H7 (cell line): ENCODE measurements at regions not wholly inside any gene's neighbourhood (a gene's known extent, or its start where the extent isn't known, plus 50 kb on each side); places are given as distances from the start of the nearest gene placed in this dataset.

Experiments used
- DNase-seq: peaks from one replicate; pipeline ENCODE4 v3.0.0; 2012
- H3K27me3 ChIP-seq: 2 replicates; pipeline ENCODE4 v1.6.0; 2011; ENCODE audit warnings: mild to moderate bottlenecking, low read length; ENCODE audit not compliant: control insufficient read depth, insufficient read depth
- H3K36me3 ChIP-seq: replicated peaks from 2 replicates; pipeline ENCODE4 v1.5.1; 2011; ENCODE audit warnings: low read length; ENCODE audit not compliant: control insufficient read depth, insufficient read depth
- H3K4me3 ChIP-seq: 2 replicates; pipeline ENCODE4 v1.5.1; 2011; ENCODE audit warnings: low read depth, mild to moderate bottlenecking, control low read depth, low read length, moderate library complexity; ENCODE audit not compliant: insufficient read depth

- no peaks in the 10 kb centered on the region for H3K36me3 ChIP-seq
- no peak for DNase-seq
- no peaks in the 10 kb centered on the region for H3K27me3 ChIP-seq
- no peak overlapping the region for H3K4me3 ChIP-seq
Measured at GRCh38 chr2:133936096-133936495, 317.8 kb upstream of the MGAT5 start.

DNA sequence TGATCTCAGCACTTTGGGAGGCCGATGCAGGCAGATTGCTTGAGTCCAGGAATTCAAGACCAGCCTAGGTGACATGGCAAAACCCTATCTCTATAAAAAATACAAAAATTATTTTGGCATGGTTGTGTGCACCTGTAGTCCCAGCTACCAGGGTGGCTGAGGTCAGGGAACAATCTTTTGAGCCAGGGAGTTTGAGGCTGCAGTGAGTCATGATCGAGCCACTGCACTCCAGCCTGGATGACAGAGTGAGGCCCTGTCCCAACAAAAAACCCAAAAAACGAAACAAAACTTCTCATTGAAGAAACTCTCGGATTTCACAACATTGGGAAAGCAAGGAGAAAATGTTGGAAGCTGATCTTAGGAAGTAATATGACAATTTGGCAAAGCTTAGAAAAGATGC lies 317.3 kb upstream of the MGAT5 start:
- DNase-seq: no peak
- H3K4me3 ChIP-seq: no peak overlapping the region
- H3K36me3 ChIP-seq: no peaks in the 10 kb centered on the region
- no peaks in the 10 kb centered on the region for H3K27me3 ChIP-seq

- no peak for DNase-seq
- Histone ChIP-seq H3K27me3 (no peaks in the 10 kb centered on the region), H3K36me3 (no peaks in the 10 kb centered on the region), H3K4me3 (no peak overlapping the region)
Measured at GRCh38 chr2:133937669-133938068, 316.2 kb upstream of the MGAT5 start.

GRCh38 chr2:133940134-133940533 lies 313.7 kb upstream of the MGAT5 start:
- no peaks in the 10 kb centered on the region for H3K36me3 ChIP-seq
- no peak overlapping the region for H3K4me3 ChIP-seq
- H3K27me3 ChIP-seq: no peaks in the 10 kb centered on the region
- DNase-seq: peak; percentile 16

GRCh38 chr2:133941666-133942065 lies 312.2 kb upstream of the MGAT5 start:
- Histone ChIP-seq H3K36me3 (no peaks in the 10 kb centered on the region), H3K4me3 (no peak overlapping the region), H3K27me3 (no peaks in the 10 kb centered on the region)
- DNase-seq: no peak

GRCh38 chr2:133942398-133942797 lies 311.5 kb upstream of the MGAT5 start:
- no peak overlapping the region for H3K4me3 ChIP-seq
- H3K27me3 ChIP-seq: no peaks in the 10 kb centered on the region
- no peaks in the 10 kb centered on the region for H3K36me3 ChIP-seq
- no peak for DNase-seq

- no peaks in the 10 kb centered on the region for H3K27me3 ChIP-seq
- H3K4me3 ChIP-seq: no peak overlapping the region
- H3K36me3 ChIP-seq: no peaks in the 10 kb centered on the region
- DNase-seq: no peak
Measured at GRCh38 chr2:133943108-133943507, 310.8 kb upstream of the MGAT5 start.

DNA sequence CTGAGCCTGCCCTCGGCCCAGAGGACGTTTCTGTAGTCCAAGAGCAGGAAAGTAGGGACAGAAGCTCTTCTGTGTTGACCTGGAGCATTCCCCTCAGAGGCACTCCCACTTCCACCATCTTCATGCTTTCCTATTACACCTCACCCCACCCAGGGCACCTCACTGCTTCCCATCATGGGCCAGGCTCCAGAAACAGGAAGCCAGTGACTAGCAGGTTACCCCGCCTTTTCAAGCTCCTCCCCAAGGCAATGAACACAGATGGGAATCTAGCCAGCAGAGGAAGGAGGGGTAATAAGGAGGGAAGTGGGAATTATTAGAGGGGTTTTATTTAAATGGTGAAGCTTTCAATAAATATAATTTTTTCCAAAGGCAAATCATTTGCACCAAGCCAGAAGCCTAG lies 308.8 kb upstream of the MGAT5 start:
- no peak overlapping the region for H3K4me3 ChIP-seq
- DNase-seq: no peak

GRCh38 chr2:133947057-133947456 lies 306.8 kb upstream of the MGAT5 start:
- no peaks in the 10 kb centered on the region for H3K27me3 ChIP-seq
- no peak for DNase-seq
- no peak overlapping the region for H3K4me3 ChIP-seq
- H3K36me3 ChIP-seq: no peaks in the 10 kb centered on the region

More for the DNA sequence above, 308.8 kb upstream of the MGAT5 start:
- no peaks in the 10 kb centered on the region for H3K27me3 ChIP-seq
- H3K36me3 ChIP-seq: no peaks in the 10 kb centered on the region

GRCh38 chr2:133948610-133949290 lies 305.1 kb upstream of the MGAT5 start:
- Histone ChIP-seq H3K36me3 (no peaks in the 10 kb centered on the region), H3K4me3 (no peak overlapping the region), H3K27me3 (no peaks in the 10 kb centered on the region)
- DNase-seq: no peak

DNA sequence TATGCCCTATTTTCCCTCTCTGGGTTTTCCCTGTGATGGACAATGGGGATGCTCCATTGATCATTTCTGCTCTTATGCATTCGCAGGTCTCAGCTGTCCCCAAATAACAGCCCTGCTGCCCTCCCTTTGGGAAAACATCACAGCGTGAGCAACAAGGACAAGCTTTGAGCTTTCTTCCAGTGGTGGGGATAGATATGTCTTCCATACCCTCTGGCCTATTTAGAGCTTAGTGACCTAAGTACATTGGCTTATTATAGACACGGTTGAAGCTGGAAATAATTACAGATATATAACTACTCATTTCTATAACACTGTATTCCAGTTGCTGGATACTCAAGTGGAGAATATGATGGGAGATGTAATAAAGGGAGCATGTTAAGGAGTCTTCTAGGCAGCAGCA lies 304.3 kb upstream of the MGAT5 start:
- Histone ChIP-seq H3K4me3 (no peak overlapping the region), H3K36me3 (no peaks in the 10 kb centered on the region), H3K27me3 (no peaks in the 10 kb centered on the region)
- DNase-seq: no peak

DNA sequence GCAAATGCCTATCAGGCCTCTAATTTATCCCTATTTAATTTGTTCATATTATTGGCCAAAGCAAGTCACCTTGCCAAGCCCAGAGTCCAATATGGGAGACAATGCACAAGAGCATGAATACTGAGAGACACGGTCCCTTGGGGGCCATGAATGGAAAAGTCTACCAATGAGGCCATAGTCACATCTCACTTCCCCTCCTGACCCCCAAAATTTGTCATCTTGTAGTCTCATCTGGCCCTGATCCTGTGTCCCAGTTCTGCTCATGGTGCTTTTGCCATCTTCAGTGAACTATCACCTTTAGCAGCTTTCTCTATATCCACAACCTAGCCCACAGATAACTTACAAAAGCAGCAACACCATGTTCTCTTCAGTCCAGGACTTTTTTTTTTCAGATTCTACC lies 302.7 kb upstream of the MGAT5 start:
- H3K4me3 ChIP-seq: no peak overlapping the region
- no peak for DNase-seq
- no peaks in the 10 kb centered on the region for H3K36me3 ChIP-seq
- H3K27me3 ChIP-seq: no peaks in the 10 kb centered on the region

DNA sequence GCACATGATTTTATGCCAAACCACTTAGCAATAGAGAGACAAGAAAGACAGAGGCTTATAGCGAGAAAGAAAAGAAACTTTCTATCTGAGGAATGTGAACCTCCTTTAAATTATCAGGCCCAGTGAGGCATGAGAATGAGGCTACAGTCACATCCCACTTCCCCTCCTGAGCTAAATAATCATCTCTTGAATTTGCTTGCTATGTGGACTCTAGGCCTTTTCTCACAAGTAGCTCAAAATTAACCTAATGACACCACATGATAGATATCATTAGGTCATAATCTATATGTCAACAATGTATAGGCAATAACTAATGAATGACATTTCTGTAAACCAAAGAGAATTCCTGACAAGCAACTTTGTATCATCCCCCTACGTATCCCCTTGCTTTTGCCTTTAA lies 301.5 kb upstream of the MGAT5 start:
- no peak for DNase-seq
- Histone ChIP-seq H3K36me3 (no peaks in the 10 kb centered on the region), H3K27me3 (no peaks in the 10 kb centered on the region), H3K4me3 (no peak overlapping the region)

DNA sequence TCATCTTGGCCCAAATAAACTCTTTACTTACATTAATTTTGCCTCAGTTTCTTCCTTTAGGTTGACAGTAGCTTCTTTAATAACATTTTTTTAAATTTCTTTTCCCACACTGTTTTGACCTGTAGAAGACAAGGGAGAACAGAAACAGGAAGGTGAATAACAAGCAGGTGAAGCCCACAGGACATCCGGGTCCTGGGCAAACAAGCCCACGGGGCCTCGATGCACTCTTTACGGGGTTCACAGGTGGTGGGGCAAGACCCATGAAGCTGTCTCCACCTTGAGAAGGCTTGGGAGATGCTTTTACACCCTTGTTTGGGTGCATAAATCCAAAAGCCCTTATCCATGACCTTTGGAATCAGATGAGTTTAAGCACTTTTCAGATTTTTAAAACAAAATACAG lies 301.0 kb upstream of the MGAT5 start:
- no peak for DNase-seq
- no peaks in the 10 kb centered on the region for H3K36me3 ChIP-seq
- H3K27me3 ChIP-seq: no peaks in the 10 kb centered on the region
- no peak overlapping the region for H3K4me3 ChIP-seq

- H3K4me3 ChIP-seq: no peak overlapping the region
- H3K36me3 ChIP-seq: no peaks in the 10 kb centered on the region
- no peak for DNase-seq
- H3K27me3 ChIP-seq: no peaks in the 10 kb centered on the region
Measured at GRCh38 chr2:133953524-133953923, 300.3 kb upstream of the MGAT5 start.

DNA sequence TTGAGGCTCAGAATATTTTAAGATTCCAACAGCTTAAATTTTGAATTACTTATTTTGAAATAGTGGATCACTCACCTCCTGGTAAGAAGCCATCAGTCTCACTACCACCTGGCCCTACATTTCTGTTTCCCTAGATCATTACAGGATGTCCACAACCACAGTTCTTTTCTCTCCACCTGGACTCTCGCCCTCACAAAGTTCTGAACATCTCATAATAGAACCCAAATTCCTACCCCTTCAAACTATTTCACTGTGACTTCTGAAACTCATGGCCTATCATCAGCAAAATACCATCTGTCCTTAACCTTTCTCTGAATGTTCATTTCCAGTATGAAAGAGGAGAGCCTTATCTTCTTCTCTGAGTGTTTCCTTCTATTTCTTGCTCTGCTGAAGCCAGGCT lies 299.2 kb upstream of the MGAT5 start:
- DNase-seq: no peak
- H3K4me3 ChIP-seq: no peak overlapping the region

More for the DNA sequence above, 299.2 kb upstream of the MGAT5 start:
- H3K36me3 ChIP-seq: no peaks in the 10 kb centered on the region
- no peaks in the 10 kb centered on the region for H3K27me3 ChIP-seq
